OCI-LY1 (cell line): ENCODE measurements at regions not wholly inside any gene's neighbourhood (a gene's known extent, or its start where the extent isn't known, plus 50 kb on each side); places are given as distances from the start of the nearest gene placed in this dataset.

ENCODE experiments used
- CTCF ChIP-seq: fragments of 200-600 bp; sonication (generic), shearing (Covaris generic); IDR thresholded peaks from 2 replicates; pipeline ENCODE4 v1.5.1; 2017; ENCODE audit warnings: mild to moderate bottlenecking, antibody characterized with exemption, low read length, moderate library complexity, mixed read lengths
- EZH2 ChIP-seq: fragments of 200-600 bp; sonication (generic), shearing (Covaris generic); IDR thresholded peaks from 2 replicates; pipeline ENCODE4 v1.8.0; 2017; ENCODE audit warnings: borderline replicate concordance, mixed run types, mild to moderate bottlenecking, antibody characterized with exemption, low read length, moderate library complexity, mixed read lengths

- TF ChIP-seq CTCF (no peak), EZH2 (no peak)
These were observed 285.3 kb downstream of the FAM43A start for GRCh38 chr3:194971009-194971408.
